DOHH2 (cell line): ENCODE measurements at regions not wholly inside any gene's neighbourhood (a gene's known extent, or its start where the extent isn't known, plus 50 kb on each side); places are given as distances from the start of the nearest gene placed in this dataset.

ENCODE experiments used
- EZH2phosphoT487 ChIP-seq: fragments of 200-600 bp; sonication (generic); IDR thresholded peaks from 2 replicates; pipeline ENCODE4 v1.6.1; 2017; ENCODE audit warnings: borderline replicate concordance, mild to moderate bottlenecking, antibody characterized with exemption, low read length, moderate library complexity, mixed read lengths
- TF ChIP-seq, protein P1 (sequence below): fragments of 200-600 bp; sonication (generic); IDR thresholded peaks from one replicate; pipeline ENCODE4 v1.5.1; 2014; ENCODE audit warnings: antibody characterized with exemption, mild to moderate bottlenecking, low read depth, low read length; ENCODE audit not compliant: poor library complexity, severe bottlenecking

DNA sequence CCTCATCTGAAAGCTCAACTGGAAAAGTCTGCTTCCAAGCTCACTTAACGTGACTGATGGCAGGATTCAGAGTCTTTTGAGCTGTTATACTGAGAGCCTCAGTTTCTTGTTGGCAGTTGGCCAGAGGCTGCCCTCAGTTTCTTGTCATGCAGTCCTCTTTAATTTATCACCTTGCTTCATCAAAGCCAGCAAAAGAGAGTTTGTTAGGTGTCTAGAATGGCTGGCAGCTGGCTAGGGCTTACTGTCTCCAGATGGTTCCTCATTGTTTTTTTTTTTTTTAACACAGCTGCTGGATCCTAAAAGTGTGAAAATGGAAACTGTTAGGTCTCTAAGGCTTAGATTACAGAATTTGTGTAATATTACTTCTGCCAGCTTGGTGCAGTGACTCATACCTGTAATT lies 310.6 kb downstream of the PDCD6IP start:
- TF ChIP-seq, protein P1, sequence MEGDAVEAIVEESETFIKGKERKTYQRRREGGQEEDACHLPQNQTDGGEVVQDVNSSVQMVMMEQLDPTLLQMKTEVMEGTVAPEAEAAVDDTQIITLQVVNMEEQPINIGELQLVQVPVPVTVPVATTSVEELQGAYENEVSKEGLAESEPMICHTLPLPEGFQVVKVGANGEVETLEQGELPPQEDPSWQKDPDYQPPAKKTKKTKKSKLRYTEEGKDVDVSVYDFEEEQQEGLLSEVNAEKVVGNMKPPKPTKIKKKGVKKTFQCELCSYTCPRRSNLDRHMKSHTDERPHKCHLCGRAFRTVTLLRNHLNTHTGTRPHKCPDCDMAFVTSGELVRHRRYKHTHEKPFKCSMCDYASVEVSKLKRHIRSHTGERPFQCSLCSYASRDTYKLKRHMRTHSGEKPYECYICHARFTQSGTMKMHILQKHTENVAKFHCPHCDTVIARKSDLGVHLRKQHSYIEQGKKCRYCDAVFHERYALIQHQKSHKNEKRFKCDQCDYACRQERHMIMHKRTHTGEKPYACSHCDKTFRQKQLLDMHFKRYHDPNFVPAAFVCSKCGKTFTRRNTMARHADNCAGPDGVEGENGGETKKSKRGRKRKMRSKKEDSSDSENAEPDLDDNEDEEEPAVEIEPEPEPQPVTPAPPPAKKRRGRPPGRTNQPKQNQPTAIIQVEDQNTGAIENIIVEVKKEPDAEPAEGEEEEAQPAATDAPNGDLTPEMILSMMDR = no peak
- no peak for TF ChIP-seq EZH2phosphoT487
